ENCODE measurements at regions not wholly inside any gene's neighbourhood (a gene's known extent, or its start where the extent isn't known, plus 50 kb on each side); places are given as distances from the start of the nearest gene placed in this dataset.

GRCh38 chr2:37779139-37779538 lies 107.7 kb upstream of the CDC42EP3 start:
- Histone ChIP-seq H3K27me3 (ENCODE audit: control insufficient read depth in 4 of 4, insufficient read depth in 4 of 4, low read length in 3 of 4) (no peaks in the 10 kb centered on the region), H3K4me1 (ENCODE audit: control insufficient read depth in 4 of 4, insufficient read depth in 4 of 4, low read length in 3 of 4) (no peaks in the 10 kb centered on the region), H3K36me3 (ENCODE audit: control insufficient read depth in 4 of 4, insufficient read depth in 3 of 4, low read depth in 1 of 4, low read length in 3 of 4) (no peaks in the 10 kb centered on the region), H3K9me3 (ENCODE audit: control insufficient read depth in 4 of 4, low read length in 3 of 4) (no peaks in the 10 kb centered on the region), H3K27ac (ENCODE audit: low read depth in 1 of 2, low read length in 2 of 2) (no peak overlapping the region), H3K4me3 (ENCODE audit: low read depth in 1 of 3, low read length in 3 of 3) (no peak overlapping the region), H3K9ac (ENCODE audit: low read depth in 1 of 2, low read length in 2 of 2) (no peak overlapping the region)
- no peak for TF ChIP-seq HNF4G (IDR thresholded peaks at IDR 0.05)
- no peak for TF ChIP-seq GABPA (IDR thresholded peaks at IDR 0.05 in 1 of 2, conservative IDR thresholded peaks at IDR 0.05 in 1 of 2)
- TF ChIP-seq ZBTB33 (IDR thresholded peaks at IDR 0.05) = no peak
- no peak for TF ChIP-seq RAD21 (IDR thresholded peaks at IDR 0.05)
- TF ChIP-seq RXRA (IDR thresholded peaks at IDR 0.05) = no peak
- no peak for TF ChIP-seq HNF4A (conservative IDR thresholded peaks at IDR 0.05)
- no peak for TF ChIP-seq EGR1 (IDR thresholded peaks at IDR 0.05; ENCODE audit: low read depth in 2 of 2)
- TF ChIP-seq JUND (IDR thresholded peaks at IDR 0.05) = no peak
- no peak for TF ChIP-seq CTCF (IDR thresholded peaks at IDR 0.05; ENCODE audit: low read depth, low read length, missing input control)
- no peak for TF ChIP-seq TAF1 (conservative IDR thresholded peaks at IDR 0.05)
- no peak for TF ChIP-seq SP1 (IDR thresholded peaks at IDR 0.05)
- no peak for DNase-seq (ENCODE audit: low spot score)
- WGBS = 40% methylated on average over 5 of the region's 5 CpGs

GRCh38 chr2:37779611-37780386 lies 108.4 kb upstream of the CDC42EP3 start:
- Histone ChIP-seq H3K36me3 (ENCODE audit: control insufficient read depth in 4 of 4, insufficient read depth in 3 of 4, low read depth in 1 of 4, low read length in 3 of 4) (no peaks in the 10 kb centered on the region), H3K4me3 (ENCODE audit: low read depth in 1 of 3, low read length in 3 of 3) (no peak overlapping the region), H3K4me1 (ENCODE audit: control insufficient read depth in 4 of 4, insufficient read depth in 4 of 4, low read length in 3 of 4) (no peaks in the 10 kb centered on the region), H3K27me3 (ENCODE audit: control insufficient read depth in 4 of 4, insufficient read depth in 4 of 4, low read length in 3 of 4) (no peaks in the 10 kb centered on the region), H3K27ac (ENCODE audit: low read depth in 1 of 2, low read length in 2 of 2) (no peak overlapping the region), H3K9me3 (ENCODE audit: control insufficient read depth in 4 of 4, low read length in 3 of 4) (no peaks in the 10 kb centered on the region), H3K9ac (ENCODE audit: low read depth in 1 of 2, low read length in 2 of 2) (no peak overlapping the region)
- TF ChIP-seq GABPA (IDR thresholded peaks at IDR 0.05 in 1 of 2, conservative IDR thresholded peaks at IDR 0.05 in 1 of 2) = no peak
- TF ChIP-seq NR2F2 (IDR thresholded peaks at IDR 0.05) = no peak
- no peak for TF ChIP-seq FOXA1 (IDR thresholded peaks at IDR 0.05)
- no peak for TF ChIP-seq TAF1 (conservative IDR thresholded peaks at IDR 0.05)
- TF ChIP-seq CTCF (IDR thresholded peaks at IDR 0.05; ENCODE audit: low read depth, low read length, missing input control) = no peak
- TF ChIP-seq YY1 (IDR thresholded peaks at IDR 0.05) = no peak
- no peak for TF ChIP-seq ZBTB33 (IDR thresholded peaks at IDR 0.05)
- TF ChIP-seq HNF4A (conservative IDR thresholded peaks at IDR 0.05) = no peak
- TF ChIP-seq SP1 (IDR thresholded peaks at IDR 0.05) = no peak
- TF ChIP-seq RXRA (IDR thresholded peaks at IDR 0.05) = no peak
- TF ChIP-seq RAD21 (IDR thresholded peaks at IDR 0.05) = no peak
- TF ChIP-seq EGR1 (IDR thresholded peaks at IDR 0.05; ENCODE audit: low read depth in 2 of 2) = no peak
- no peak for TF ChIP-seq REST (IDR thresholded peaks at IDR 0.05)
- TF ChIP-seq JUND (IDR thresholded peaks at IDR 0.05) = no peak
- no peak for DNase-seq (ENCODE audit: low spot score)
- 96% methylated on average over 2 of the region's 2 CpGs for WGBS
